HG02588 (cell line): ENCODE measurements at regions not wholly inside any gene's neighbourhood (a gene's known extent, or its start where the extent isn't known, plus 50 kb on each side); places are given as distances from the start of the nearest gene placed in this dataset.
A peak's percentile ranks its signal among the peaks of the same experiment; 100 is the strongest.

Experiments
- ATAC-seq: cut with Tn5 transposase; IDR thresholded peaks from one replicate; pipeline ENCODE4 v1.9.1; 2021; ENCODE audit warnings: mild to moderate bottlenecking, moderate library complexity; ENCODE audit not compliant: unreplicated experiment

DNA sequence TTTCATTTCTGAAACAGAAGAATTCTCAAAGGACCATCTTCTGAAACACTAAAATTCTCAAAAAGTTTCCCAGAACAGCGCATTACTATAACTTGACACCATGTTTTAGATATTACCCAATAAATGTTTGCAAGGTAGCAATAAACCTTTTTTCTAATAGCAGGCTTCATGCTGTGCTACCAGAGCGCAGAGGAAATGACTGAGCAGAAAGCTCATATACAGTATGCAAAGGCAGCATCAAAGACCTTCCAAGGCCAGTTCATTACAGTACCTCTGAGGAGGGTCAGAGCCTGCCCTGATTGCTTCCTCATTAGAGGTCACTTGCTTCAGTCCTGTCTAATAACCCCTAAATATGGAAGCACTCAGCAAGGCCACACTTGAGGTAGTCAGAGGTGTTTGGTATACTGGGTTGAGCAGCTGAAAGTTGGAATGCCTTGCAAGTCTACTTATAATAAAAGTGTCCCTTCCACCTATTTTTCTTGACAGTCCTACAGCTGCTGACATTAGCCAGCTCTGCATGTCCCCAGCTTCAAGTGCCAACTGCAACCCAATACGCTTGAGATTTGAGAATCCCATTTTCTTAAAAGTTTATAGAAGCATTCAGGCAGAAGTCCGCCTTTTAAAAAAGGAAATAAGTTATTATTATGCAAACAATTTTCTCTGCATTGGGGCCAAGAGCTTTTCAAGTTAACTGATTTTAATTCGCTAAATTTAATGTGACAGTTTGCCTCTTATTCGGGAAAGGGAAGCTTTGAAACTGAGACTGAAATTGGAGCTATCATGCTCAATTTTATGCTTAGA lies 207.2 kb downstream of the ZC3H11B start:
- no peak for ATAC-seq

GRCh38 chr1:219404629-219405028 lies 208.3 kb downstream of the ZC3H11B start:
- ATAC-seq: no peak

- no peak for ATAC-seq
These were observed 210.0 kb downstream of the ZC3H11B start for GRCh38 chr1:219402925-219403324.

DNA sequence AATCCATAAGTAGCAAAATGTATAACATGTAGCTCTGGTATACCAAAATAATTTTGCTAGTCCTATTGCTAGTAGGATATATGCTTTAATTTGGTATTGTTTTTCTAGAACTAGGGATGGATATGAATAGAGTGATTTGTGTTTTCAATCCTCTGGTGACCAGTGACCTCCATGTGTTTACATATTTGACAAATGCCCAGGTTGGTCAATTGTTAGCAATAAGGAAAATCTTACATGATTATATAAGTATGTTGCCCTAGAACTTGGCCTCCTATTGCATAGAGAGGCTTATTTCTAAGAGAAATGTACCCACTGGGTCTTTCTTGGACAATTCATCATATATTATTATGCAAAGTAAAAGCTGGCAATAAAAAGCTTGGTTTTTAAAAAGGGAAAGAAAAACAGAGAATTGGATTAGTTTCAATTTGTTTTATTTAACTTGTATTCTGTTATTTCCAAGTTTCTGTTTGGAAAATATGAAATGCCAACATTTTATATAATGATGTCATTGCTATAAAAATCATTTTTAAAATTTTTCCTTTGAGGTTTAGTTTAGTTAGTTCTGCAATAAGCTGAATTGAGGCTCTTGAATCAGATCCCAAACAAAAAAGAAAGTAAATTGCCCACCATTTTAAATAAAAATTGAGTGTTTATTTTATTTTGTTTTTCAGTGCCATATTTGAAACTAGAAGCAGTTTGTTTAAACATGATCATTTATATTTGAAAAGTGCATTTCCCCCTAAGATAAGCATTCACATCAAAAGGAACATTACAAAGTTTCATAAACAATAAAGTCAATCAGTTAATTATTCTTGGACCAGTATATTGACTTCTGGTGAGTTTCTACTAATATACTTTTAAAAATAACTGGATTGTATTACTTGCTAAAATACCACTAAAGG lies 210.9 kb downstream of the ZC3H11B start:
- no peak for ATAC-seq

DNA sequence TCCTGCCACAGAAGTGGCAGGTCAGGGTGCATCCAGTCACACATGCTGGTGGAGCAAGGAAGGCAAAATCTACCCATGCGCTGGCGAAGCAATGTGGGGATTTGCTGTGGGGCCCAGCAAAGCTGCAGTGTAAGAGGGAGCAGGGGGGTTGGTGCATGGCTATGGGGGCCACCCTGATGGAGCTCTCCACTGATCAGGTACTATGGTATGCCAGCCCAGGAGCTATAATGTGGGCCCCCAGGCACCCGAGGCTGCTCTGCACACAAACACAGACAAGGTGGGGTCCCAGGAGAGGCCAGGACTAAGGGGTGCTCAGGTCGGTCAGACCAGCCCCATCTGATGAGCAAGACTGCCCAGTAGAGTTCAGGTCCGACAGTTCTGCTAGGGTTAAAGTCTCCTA lies 213.5 kb downstream of the ZC3H11B start:
- ATAC-seq: no peak

GRCh38 chr1:219398815-219399396 lies 214.0 kb downstream of the ZC3H11B start:
- no peak for ATAC-seq

GRCh38 chr1:219397511-219397910 lies 215.4 kb downstream of the ZC3H11B start:
- no peak for ATAC-seq

GRCh38 chr1:219391297-219391696 lies 217.6 kb downstream of the LYPLAL1 start:
- no peak for ATAC-seq

GRCh38 chr1:219387211-219387610 lies 213.5 kb downstream of the LYPLAL1 start:
- no peak for ATAC-seq

DNA sequence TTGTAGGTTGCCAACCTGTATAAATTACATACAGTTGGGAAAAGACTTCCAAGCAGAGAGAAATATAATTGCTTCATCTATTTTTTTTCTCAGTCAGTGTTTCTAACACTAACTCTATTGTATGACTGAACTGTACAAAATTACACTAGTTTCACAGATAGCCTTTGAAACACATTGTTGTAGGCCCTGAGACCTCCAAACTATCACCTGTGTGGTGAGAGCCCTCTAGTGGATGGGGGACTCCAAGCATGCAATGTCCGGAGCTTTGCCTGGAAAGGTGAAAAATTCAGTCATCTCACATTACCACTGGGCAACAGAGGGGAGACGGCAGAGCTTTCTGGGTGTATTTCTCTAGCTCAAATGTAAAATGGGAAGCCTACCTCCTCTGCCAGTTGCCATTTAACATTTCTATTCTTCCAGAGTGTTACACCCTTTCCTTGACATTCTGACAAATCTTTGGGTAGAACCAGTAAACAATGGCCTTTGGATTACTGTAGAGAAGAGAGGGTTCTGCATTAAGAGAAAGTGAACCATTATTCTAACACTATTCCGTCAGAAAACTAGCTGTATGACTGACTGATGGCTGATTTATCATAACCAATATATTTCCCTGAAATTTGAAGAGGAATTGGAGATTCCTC lies 212.2 kb downstream of the LYPLAL1 start:
- peak; percentile 87 for ATAC-seq

GRCh38 chr1:219383281-219383680 lies 209.6 kb downstream of the LYPLAL1 start:
- no peak for ATAC-seq

DNA sequence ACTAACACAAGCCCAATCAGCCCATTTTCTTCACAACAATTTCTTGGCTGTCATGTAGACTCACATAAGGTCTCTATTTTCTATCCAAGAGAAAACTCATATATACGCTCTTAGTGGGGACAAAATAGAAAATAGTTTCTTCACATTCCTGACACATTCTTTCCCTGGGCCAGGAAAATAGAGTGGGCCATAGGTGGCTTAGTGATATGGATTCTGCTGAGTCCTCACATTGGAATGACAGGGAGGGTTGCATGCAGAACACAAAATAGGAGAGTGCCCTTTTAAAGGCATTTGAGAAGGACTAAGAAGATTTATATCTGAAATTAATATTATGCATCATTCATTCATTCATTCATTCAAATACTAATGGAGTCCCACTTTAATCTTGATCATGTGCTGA lies 207.7 kb downstream of the LYPLAL1 start:
- no peak for ATAC-seq

GRCh38 chr1:219380463-219380862 lies 206.8 kb downstream of the LYPLAL1 start:
- ATAC-seq: no peak

DNA sequence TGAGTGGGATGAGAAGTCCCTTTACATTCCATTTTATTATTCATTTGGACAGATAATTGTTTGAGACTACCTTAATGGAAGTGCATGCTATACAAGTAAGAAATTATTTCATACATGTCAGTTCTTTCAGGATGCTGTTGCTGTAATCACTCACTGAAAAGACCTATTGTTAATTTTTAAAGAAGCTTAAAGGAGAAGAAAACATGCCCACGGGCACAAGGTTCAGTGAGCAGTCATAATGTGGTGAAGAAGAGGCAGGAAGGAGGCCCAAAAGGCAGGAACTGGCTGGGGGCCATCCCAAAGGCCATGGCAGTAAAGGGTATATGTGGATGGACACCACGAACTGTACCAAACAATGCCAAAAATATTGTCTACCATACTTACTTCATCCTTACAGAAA lies 206.0 kb downstream of the LYPLAL1 start:
- ATAC-seq: no peak

- no peak for ATAC-seq
These were observed 201.0 kb downstream of the LYPLAL1 start for GRCh38 chr1:219374636-219375035.

DNA sequence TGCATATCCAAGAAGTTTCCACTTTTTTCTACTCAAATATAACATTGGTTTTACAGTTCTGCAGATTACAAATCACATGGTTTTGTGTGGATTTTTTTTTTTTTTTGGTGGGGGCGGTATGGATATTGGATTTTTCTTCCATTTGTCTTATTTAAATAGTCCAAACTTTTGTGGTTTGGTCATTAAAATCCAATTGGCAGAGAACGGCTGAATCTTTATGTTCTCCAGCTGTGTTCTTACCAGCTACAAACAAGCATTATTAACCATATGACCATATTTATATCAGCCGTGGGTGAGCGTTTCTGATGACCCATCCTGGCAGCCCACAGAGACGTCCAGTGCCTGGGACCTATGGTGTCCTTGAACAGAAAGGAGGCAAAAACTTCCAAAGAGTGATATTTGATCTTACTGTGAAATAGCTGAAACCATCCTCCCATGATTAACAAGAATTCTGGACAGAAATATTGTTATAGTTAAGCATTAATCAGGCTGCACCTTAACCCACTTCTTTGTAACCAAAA lies 200.4 kb downstream of the LYPLAL1 start:
- no peak for ATAC-seq

DNA sequence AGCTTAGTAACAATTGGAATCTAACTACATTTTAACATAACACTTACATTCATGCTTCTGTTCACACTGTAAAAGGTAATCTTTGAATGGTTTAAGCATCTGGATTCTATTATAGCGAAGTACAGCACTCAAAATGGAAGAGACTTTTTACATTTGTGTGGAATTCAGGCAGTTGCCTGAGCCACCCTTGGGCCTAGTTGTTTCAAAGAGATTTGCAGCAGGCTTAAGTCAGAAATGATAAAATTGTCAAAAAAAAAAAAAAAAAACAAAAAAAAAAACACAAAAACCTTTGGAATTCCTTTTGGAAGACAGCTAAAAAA lies 199.9 kb downstream of the LYPLAL1 start:
- ATAC-seq: no peak

DNA sequence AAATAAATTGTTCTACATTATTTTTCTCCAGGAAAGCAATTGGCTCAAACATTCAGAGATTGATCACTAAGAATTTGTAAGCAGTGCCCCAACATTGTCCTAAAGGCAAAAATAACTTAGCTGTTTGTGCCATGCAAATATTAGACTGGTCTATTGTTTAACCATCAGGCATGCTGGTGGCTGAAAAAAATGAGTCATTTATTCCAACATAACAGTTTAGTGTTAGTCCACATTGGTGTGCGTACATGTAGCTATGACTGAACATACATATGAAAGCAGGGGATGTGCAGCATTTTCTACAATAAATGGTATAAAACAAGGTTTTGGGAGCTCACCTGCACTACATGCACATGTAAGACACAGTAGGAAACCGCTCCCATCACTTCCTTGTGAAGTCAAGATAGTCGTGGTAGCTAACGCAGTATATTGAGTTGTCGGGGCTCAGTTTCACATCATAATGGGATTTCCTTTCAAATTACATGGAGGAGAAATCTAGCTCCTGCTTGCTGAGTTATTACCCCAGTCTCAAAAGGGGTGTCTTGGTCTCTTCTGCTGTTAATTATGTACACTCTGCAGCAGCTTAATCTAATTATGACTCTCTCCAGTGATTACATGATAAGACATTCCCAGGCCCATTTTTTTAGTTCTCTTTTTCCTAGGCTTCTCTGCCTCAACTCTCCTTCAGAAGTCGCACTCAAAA lies 199.4 kb downstream of the LYPLAL1 start:
- ATAC-seq: no peak

- ATAC-seq: no peak
These were observed 197.8 kb downstream of the LYPLAL1 start for GRCh38 chr1:219371471-219371870.

DNA sequence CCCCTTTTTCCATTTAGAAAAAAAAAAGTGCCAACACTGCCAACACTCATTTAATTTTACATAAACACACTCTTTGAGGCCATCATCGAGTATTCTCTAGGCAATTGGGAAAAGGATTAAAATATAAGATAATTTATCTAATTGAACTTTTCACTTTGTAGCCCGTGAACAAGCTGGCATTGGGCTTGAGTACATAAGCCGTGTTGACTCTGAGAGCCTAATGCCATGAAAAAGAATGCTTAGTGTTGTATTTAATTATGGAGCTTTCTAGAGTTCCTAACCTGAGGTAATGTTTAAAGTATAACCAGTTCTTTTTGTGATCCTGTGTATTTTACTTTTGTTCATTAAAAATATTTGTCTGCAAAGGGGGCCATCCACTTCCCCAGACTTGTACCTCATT lies 193.8 kb downstream of the LYPLAL1 start:
- ATAC-seq: no peak
